GM18909 (cell line): ENCODE measurements at regions not wholly inside any gene's neighbourhood (a gene's known extent, or its start where the extent isn't known, plus 50 kb on each side); places are given as distances from the start of the nearest gene placed in this dataset.

Experiments
- ATAC-seq: cut with Tn5 transposase; IDR thresholded peaks from one replicate; pipeline ENCODE4 v1.9.1; 2021; ENCODE audit warnings: mild to moderate bottlenecking; ENCODE audit not compliant: unreplicated experiment, poor library complexity

DNA sequence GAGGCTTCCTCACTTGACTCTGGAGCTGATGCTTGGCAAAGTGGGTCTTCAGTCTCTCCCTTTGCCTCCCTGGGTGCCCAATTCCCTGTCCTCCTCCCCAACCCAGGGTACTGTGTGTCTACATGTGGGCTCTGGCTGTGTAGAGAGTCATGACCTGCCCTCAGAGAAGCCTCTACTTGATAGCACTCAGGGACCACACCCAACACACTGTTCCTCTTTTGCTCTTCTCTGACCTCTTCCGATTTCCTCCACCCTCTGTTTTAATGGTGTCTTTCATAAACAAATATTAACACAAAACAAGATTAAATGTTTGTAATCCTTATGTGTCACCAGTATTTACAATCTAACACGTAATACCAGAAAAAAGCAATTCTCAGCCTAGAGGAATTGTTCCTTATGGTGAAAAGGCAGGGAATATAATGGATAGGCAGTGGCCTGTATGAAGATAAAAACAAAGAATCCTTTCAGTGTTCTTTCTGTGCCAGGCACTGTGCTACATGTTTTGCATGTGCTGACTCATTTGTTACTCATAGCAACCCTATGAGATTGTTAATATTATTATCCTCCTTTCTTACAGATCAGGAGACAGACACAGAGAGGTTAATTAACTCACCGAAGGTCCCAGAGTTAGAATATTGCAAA is 58.2 kb downstream of the HSD3B1 start:
- ATAC-seq, result peak; percentile 62

- ATAC-seq, result no peak
Observed at GRCh38 chr1:119569095-119569494, 62.1 kb downstream of the HSD3B1 start.
